Activated CD8-positive, alpha-beta T cell treated with anti-CD3 and anti-CD28 coated beads for 36 hours (primary cell): ENCODE measurements at regions not wholly inside any gene's neighbourhood (a gene's known extent, or its start where the extent isn't known, plus 50 kb on each side); places are given as distances from the start of the nearest gene placed in this dataset.

Experiments
- ATAC-seq: fragments of 200-7000 bp; cut with Tn5 transposase; one replicate; pipeline ENCODE4 v1.10.0; 2021; ENCODE audit warnings: mild to moderate bottlenecking, moderate library complexity
- CTCF ChIA-PET: fragments of 350-600 bp; sonication (Branson Sonifier 250); formaldehyde crosslinking; loops from one replicate; lab custom pipeline; 2021; ENCODE audit warnings: antibody characterized with exemption; lab: Charles Lee
- POLR2A ChIA-PET: fragments of 350-600 bp; sonication (Branson Sonifier 250); formaldehyde crosslinking; loops from one replicate; lab custom pipeline; 2021; ENCODE audit warnings: antibody characterized with exemption; lab: Charles Lee
- DNase-seq: peaks from one replicate; pipeline ENCODE4 v3.0.0-alpha.2; 2020
- H3K27ac Mint-ChIP-seq: one replicate; pipeline ENCODE4 v1.8.0; 2021; ENCODE audit warnings: mild to moderate bottlenecking, mixed read lengths
- H3K27me3 Mint-ChIP-seq: one replicate; pipeline ENCODE4 v1.8.0; 2021; ENCODE audit warnings: mixed read lengths
- H3K36me3 Mint-ChIP-seq: one replicate; pipeline ENCODE4 v1.8.0; 2021; ENCODE audit warnings: low read depth, mixed read lengths
- H3K4me1 Mint-ChIP-seq: one replicate; pipeline ENCODE4 v1.8.0; 2021; ENCODE audit warnings: low read depth, mixed read lengths
- H3K4me3 Mint-ChIP-seq: one replicate; pipeline ENCODE4 v1.8.0; 2021; ENCODE audit warnings: mild to moderate bottlenecking, moderate library complexity, mixed read lengths
- H3K9me3 Mint-ChIP-seq: one replicate; pipeline ENCODE4 v1.8.0; 2021; ENCODE audit warnings: mixed read lengths
- intact Hi-C: fragments of 100-400 bp; cut with micrococcal nuclease; formaldehyde crosslinking; loops from one replicate; pipeline ENCODE4 v1.10.0; 2022
- TF ChIP-seq, protein P1 (sequence below): fragments of 200-600 bp; IDR thresholded peaks from one replicate; pipeline ENCODE4 v1.8.0; 2022; ENCODE audit warnings: antibody characterized with exemption, mild to moderate bottlenecking

DNA sequence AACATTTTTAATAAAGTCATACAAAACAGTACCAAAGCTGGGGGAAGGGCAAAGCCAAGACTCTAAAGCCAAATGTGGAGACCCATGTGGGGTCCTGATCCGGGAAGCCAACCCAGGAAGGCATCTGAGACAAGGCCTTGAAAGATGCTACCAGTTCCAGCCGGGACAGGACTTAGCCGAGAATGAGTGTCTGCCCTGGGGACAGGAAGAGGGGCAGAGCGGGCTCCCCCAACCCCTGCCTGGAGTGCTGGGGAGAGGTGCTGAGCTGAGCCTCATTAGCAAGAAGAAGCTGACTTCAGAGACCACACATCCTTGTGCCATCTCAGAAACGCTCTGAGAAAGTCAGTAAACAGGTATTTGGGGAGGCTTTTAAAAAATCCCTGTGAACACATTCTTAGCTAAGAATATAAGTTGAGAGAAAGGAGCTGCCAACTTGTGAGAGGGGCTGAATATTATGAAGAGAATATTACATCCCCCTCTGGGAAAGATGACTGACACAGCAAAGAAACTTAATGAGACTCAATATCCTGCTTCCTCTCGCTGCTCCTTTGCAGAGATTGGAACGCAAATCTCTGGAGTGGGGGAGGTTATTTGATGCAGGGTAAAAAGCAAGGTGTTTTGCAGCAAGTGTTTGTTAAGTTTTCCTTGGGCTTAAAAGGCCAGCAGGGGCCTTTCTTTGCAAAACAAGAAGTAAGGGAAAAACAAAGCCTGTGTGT, 103.3 kb upstream of the KCND3 start:
- POLR2A ChIA-PET: no interaction called here
- intact Hi-C loops: no loop called here

DNA sequence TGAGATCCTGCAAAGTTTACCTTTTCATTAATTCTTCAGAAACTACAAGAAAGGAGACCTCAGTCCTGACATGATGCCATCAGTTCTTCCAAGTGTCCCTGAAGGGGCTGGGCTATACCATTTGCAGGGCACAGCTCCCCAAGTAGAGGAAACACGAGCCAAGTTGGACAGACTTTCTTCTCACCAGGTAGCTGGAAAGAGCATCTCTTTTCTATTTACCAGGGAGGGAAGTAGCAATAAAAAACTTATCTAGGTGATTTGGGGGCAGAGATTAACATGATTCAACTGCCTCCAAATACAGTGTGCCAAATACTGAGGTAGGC, 103.9 kb upstream of the KCND3 start:
- H3K27me3 Mint-ChIP-seq: peaks cover 27% of the 10 kb centered on the region

More for the DNA sequence above, 103.3 kb upstream of the KCND3 start:
- CTCF ChIA-PET: no interaction called here
- Mint-ChIP-seq H3K27ac (no peak overlapping the region), H3K9me3 (no peaks in the 10 kb centered on the region), H3K4me1 (no peaks in the 10 kb centered on the region), H3K27me3 (peaks cover 30% of the 10 kb centered on the region), H3K4me3 (no peak overlapping the region), H3K36me3 (no peaks in the 10 kb centered on the region)
- DNase-seq: no peak
- ATAC-seq: no peak
- TF ChIP-seq, protein P1, sequence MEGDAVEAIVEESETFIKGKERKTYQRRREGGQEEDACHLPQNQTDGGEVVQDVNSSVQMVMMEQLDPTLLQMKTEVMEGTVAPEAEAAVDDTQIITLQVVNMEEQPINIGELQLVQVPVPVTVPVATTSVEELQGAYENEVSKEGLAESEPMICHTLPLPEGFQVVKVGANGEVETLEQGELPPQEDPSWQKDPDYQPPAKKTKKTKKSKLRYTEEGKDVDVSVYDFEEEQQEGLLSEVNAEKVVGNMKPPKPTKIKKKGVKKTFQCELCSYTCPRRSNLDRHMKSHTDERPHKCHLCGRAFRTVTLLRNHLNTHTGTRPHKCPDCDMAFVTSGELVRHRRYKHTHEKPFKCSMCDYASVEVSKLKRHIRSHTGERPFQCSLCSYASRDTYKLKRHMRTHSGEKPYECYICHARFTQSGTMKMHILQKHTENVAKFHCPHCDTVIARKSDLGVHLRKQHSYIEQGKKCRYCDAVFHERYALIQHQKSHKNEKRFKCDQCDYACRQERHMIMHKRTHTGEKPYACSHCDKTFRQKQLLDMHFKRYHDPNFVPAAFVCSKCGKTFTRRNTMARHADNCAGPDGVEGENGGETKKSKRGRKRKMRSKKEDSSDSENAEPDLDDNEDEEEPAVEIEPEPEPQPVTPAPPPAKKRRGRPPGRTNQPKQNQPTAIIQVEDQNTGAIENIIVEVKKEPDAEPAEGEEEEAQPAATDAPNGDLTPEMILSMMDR: no peak

DNA sequence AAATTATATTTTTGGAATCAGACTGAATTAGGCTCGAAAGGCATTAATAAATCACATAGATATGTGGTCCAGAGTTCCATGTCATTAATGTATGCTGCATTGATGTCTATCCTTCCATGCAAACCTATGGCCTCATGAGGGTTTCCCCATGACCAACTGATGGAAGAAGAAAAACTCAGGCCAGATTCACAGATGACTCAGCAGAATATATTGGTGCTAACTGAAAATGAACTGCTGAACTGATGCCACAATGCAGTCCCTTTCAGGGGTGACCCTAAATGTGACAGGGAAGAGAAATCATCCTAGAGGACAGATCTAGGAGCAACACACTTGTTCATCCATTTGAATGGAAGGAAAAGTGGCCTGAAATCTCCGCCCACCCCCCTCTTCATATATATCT, 110.5 kb upstream of the KCND3 start:
- TF ChIP-seq, protein P1: no peak
- Mint-ChIP-seq H3K27ac (no peak overlapping the region), H3K36me3 (no peaks in the 10 kb centered on the region), H3K4me3 (no peak overlapping the region), H3K9me3 (no peaks in the 10 kb centered on the region), H3K27me3 (peaks cover 10% of the 10 kb centered on the region), H3K4me1 (no peaks in the 10 kb centered on the region)
- POLR2A ChIA-PET: no interaction called here
- CTCF ChIA-PET: no interaction called here
- ATAC-seq: no peak
- intact Hi-C loops: no loop called here
- DNase-seq: no peak

More for the DNA sequence above, 103.9 kb upstream of the KCND3 start:
- H3K36me3 Mint-ChIP-seq: no peaks in the 10 kb centered on the region
- POLR2A ChIA-PET: no interaction called here
- TF ChIP-seq, protein P1: no peak
- CTCF ChIA-PET: no interaction called here
- H3K9me3 Mint-ChIP-seq: no peaks in the 10 kb centered on the region
- H3K27ac Mint-ChIP-seq: no peak overlapping the region
- no peaks in the 10 kb centered on the region for H3K4me1 Mint-ChIP-seq
- no peak for ATAC-seq
- intact Hi-C loops: no loop called here
- no peak for DNase-seq
- no peak overlapping the region for H3K4me3 Mint-ChIP-seq

DNA sequence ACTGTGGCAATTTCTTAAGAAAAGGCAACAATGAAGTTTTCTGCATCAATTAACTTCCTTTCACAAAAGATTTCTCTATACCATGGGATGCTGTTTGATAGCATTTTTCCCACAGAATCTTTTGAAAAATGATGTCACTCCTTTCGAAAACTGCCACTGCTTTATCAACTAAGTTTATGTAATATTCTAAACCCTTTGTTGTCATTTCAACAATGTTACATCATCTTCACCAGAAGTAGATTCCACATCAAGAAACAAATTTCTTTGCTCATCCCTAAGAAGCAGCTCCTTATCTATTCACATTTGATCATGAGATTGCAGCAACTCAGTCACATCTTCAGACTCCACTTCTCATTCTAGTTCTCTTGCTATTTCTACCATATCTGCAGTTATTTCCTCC, 116.1 kb upstream of the KCND3 start:
- CTCF ChIA-PET: no interaction called here
- POLR2A ChIA-PET: no interaction called here
- ATAC-seq (no peak), DNase-seq (no peak)
- no peak overlapping the region for H3K27ac Mint-ChIP-seq
- intact Hi-C loops: no loop called here
- peaks cover 2% of the 10 kb centered on the region for H3K27me3 Mint-ChIP-seq
- TF ChIP-seq, protein P1: no peak
- no peaks in the 10 kb centered on the region for H3K9me3 Mint-ChIP-seq
- H3K4me1 Mint-ChIP-seq: no peaks in the 10 kb centered on the region
- no peaks in the 10 kb centered on the region for H3K36me3 Mint-ChIP-seq
- H3K4me3 Mint-ChIP-seq: no peak overlapping the region

DNA sequence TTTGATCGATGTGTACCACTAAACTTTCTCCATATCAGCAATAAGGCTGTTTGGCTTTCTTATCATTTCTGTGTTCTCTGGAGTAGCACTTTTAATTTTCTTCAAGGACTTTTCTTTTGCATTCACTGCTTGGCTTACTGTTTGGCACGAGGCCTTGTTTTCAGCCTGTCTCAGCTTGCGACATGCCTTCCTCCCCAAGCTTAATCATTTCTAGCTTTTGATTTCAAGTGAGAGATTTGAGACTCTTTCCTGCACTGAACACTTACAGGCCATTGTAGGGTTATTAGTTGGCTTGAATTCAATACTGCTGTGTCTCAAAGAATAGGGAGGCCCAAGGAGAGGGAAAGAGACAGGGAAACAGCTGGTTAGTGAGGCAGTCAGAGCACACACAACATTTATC, 120.6 kb upstream of the KCND3 start:
- Mint-ChIP-seq H3K4me1 (peaks cover 4% of the 10 kb centered on the region), H3K9me3 (no peaks in the 10 kb centered on the region), H3K4me3 (no peak overlapping the region), H3K27me3 (peaks cover 13% of the 10 kb centered on the region), H3K27ac (no peak overlapping the region), H3K36me3 (no peaks in the 10 kb centered on the region)
- TF ChIP-seq, protein P1: no peak
- no peak for ATAC-seq
- DNase-seq: no peak
- CTCF ChIA-PET: no interaction called here
- POLR2A ChIA-PET: no interaction called here
- intact Hi-C loops: no loop called here
